ENCODE measurements at regions not wholly inside any gene's neighbourhood (a gene's known extent, or its start where the extent isn't known, plus 50 kb on each side); places are given as distances from the start of the nearest gene placed in this dataset.

GRCh38 chr2:61677942-61678341 lies 139.8 kb upstream of the XPO1 start:
- no peak for TF ChIP-seq CTCF (IDR thresholded peaks at IDR 0.05)
- no peak for TF ChIP-seq POLR2A (IDR thresholded peaks at IDR 0.05)
